NCI-H2081 (cell line): ENCODE measurements at regions not wholly inside any gene's neighbourhood (a gene's known extent, or its start where the extent isn't known, plus 50 kb on each side); places are given as distances from the start of the nearest gene placed in this dataset.

ENCODE experiments used
- DNase-seq, 2 experiments: peaks; one replicate each; lab custom pipeline; 2025; lab: John Stamatoyannopoulos, UW

GRCh38 chr4:85265234-85265633, 209.7 kb upstream of the ARHGAP24 start:
- DNase-seq: no peak

GRCh38 chr4:85268188-85268587, 206.8 kb upstream of the ARHGAP24 start:
- no peak for DNase-seq

- no peak for DNase-seq
These were observed 206.0 kb upstream of the ARHGAP24 start for GRCh38 chr4:85268961-85269360.

GRCh38 chr4:85274955-85275354, 200.0 kb upstream of the ARHGAP24 start:
- DNase-seq: no peak

DNA sequence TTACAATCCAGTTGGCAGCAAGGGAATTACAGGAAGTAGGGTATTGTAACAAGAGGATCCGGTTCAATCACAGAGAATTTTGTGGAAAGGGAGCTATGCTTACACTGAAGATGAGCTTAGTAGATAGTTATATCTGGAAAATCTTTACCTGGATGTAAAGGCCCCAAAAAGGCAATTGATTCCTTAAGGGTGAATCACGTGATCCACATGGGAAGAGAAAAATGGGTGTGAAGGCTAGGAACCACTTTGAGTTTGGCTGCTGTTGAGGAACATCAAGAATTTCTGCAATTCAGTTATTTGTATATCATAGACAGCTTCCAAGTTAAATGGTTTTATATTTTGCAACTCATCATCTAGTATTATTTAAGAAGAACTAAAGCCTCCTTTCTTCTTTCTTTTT, 194.0 kb upstream of the ARHGAP24 start:
- no peak for DNase-seq

DNA sequence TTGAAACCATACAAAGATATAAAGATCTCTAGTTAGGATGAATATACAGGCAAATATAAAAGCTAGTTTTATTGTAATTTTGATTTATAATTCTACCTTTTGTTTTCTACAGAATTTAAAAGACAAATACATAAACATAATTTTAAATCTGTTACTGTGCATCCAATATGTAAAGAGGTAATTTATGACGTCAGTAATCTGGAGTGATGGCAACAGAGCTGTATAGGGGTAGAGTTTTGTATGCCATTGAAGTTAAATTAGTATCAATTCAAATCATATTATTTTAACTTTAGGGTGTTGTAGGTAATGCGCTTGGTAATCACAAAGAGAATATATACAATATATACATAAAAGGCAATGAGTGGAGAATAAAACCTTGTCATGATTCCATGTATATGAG, 183.7 kb upstream of the ARHGAP24 start:
- DNase-seq: no peak

GRCh38 chr4:85298037-85298436, 176.9 kb upstream of the ARHGAP24 start:
- no peak for DNase-seq

GRCh38 chr4:85302193-85302736, 172.7 kb upstream of the ARHGAP24 start:
- no peak for DNase-seq

- no peak for DNase-seq
These were observed 172.2 kb upstream of the ARHGAP24 start for GRCh38 chr4:85302756-85303155.

DNA sequence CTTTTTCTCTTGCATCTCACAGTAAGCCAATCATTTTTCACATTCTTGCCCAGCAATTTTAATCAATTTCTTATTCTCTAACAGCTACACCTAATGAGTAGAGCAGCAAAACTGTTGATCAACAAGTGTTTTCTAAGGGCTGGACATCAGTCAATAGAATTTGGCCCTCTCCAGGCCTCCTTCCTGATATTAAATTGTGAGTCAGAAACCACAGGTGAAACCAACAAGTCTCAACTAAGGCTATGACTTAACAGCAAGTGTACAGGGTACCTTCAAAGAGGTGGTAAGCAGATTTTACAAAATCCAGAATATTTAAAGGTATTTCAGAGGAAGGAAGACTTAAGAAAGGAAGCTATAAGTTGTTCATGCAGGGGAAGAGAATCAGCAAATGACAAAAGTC, 156.5 kb upstream of the ARHGAP24 start:
- no peak for DNase-seq

DNA sequence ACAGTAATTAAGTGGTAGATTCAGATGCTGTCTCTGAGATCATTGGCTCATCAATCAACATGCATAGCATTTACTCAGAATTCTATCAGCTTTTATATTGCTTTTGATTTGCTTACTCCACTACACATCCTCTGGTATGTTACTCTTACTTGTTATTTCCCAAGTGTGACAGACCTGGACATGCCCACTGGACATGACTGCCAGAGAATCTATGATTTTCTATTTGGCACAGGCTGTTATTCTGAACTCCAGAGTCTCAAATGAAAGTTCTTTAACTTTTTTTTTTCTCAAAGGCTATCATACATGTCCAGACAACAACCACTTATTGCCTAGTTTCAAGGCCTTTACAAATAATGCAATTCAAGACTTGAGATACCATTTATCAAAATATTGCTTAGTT, 116.1 kb upstream of the ARHGAP24 start:
- DNase-seq: no peak

- no peak for DNase-seq
These were observed 112.4 kb upstream of the ARHGAP24 start for GRCh38 chr4:85362550-85362949.

DNA sequence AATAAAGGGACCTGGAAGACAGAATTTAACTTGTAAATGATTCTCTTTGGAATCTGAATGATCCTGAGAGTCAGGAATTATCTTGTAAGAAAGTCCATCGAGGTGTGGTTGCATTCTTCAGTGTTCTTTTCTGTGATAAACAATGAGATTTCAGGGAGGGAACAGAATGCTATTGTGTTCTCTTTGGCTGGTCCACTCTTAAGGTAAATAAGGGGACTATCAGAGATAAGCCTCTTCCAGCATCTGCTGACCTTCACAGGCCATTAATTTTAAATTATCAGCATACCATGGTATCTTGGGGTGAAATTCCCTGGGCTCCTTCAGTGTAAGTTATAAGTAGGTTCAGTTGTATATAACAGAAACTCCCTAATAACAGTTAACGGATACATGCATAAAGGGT, 107.1 kb upstream of the ARHGAP24 start:
- DNase-seq: no peak

DNA sequence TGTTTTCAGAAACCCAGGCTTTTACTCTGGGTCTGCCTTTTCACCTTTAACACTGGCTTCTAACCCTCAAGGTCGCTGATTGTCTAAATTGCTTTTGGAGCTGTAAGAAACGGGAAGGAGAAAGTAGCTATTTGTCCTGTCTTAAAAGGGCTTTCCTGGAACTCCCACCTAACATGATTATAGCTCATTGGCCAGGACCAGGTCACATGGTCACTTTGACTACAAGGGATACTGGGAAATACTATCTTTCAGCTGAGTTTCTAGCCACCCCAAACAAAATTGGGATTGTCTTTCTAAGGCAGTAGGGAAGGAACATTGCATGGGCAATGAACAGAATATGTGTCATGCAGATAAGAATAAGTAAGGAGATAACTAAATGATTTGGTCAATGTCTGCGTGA, 106.7 kb upstream of the ARHGAP24 start:
- no peak for DNase-seq

DNA sequence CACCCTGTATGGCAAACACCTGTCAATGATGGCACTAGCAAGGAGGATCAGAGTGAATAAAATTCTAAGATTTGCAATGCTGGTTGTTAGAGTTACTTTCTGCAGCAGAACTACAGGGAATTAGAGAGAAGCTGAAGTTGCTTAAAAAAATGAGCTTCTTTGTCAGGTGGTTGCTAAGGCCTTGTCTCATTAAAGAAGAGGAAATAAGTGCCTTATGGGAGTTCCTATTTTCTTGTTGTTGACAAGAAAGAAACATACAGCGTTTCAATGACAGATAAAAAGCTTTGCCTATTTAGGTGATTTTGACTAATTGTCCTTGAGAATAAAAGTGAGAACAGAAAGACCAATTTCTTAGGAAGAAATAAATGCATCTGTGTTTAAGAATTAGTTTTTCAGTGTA, 106.0 kb upstream of the ARHGAP24 start:
- DNase-seq: no peak

DNA sequence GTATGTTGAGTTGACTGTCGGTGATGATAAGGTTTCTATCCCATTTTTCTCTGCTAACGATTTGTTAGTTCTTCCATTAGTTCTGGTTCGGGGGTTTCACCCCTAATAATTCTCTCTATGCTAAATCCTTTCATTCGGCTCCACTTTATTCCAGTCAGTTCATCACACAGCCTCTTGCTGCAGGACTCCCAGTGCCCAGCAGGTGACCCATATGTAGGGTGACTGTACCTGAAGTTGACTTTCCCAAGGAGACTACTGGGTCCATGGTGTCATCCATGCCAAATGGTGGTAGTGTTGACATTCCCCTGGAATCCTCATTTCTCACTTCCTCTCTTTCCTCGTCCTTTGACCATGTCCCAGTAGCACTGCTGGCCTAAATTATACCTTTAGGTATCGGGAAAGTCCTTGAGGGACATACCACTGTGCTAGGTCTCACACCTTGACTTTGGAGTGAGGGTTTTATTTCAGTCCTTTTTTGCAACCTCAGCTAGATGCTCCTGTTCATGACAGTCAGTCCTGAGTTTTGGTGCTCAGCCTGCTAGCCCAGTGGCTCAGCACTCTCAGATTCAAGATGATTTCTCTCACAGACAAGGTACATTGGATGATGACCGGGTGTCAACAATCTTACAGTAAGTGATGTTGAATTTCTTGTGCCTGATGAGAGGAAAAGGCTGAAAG, 105.1 kb upstream of the ARHGAP24 start:
- no peak for DNase-seq

- DNase-seq: peak; percentile 1 to 17
These were observed 104.4 kb upstream of the ARHGAP24 start for GRCh38 chr4:85370400-85371032.

DNA sequence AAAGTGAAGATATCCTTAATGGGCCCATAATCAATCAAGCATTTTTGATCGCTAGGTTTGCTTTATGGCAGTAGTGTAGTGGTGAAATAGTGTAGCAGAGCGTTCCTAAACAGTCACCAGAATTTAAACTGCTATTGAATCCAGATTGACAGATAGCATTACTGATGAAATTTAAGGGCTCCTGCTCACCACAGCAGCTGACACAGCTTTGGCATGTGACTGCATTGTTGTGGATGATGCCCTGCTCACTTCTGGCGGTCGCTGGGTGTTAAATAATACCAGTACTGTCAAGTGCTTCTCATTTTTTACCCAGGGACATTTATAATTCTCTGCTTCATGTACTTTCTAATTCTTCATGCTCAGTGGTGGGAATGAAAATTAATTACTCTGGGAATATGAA, 102.0 kb upstream of the ARHGAP24 start:
- DNase-seq: no peak

DNA sequence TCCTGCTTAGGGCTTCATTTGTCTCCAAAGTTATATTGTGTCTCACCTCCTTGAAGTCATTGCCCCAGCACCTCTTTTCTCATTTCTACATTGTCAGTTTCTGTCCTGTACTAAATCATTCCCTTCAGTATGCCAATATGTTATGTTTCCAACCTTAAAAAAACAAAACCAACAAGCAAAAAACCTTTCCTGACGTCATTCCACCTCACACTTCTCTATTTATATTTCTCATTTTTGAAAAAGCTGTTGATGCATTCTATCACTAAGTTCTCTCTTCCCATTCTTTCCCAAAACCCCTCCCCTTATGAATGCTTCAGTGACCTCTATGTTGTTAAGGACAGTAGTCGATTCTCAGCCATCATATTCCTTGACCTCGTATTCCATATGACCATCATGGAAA, 98.7 kb upstream of the ARHGAP24 start:
- DNase-seq: no peak

GRCh38 chr4:85381968-85382367, 93.0 kb upstream of the ARHGAP24 start:
- DNase-seq: no peak

GRCh38 chr4:85391071-85391470, 83.9 kb upstream of the ARHGAP24 start:
- no peak for DNase-seq

DNA sequence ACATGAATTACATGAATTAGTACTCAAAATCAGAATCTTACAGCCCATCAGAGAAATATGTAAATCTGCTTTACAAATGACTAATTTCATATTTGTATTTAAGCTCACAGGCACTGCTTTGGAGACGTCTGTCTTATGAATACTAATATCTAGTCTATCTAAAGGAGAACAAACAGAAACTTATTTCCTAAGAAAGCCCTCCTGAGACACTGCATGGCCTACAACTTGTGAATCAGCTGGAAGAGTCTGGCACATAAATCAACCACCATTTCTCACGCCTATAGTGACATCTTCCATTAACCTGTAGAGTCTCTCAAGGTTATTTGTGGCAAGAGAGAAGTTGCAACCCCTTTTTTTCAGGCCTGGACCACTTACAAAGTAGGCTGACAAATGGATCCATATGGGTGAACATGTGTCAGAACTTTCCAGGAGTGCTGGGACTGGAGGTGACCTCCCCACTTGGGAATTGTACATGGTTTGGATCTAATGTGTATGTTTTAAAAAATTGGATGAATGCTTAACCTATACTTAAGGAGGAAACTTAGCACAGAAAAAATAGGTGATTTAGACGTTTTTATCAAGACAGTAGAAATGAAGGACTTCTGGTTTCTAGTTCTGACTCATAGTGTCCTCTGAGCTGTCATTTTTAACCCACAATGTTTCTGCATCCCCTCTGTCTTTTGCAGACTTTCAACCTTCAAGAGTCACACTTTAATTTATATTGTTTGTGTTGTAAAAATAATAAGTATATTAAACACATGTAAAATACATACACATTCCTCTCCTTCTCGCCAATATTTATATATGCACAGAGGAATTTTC, 83.2 kb upstream of the ARHGAP24 start:
- DNase-seq: no peak

- no peak for DNase-seq
These were observed 81.7 kb upstream of the ARHGAP24 start for GRCh38 chr4:85393201-85393600.
